Stimulated activated CD8-positive, alpha-beta memory T cell treated with anti-CD3 and anti-CD28 coated beads, Interleukin-2, amount 100 ng/mL, for 1 hour (primary cell): ENCODE measurements at regions not wholly inside any gene's neighbourhood (a gene's known extent, or its start where the extent isn't known, plus 50 kb on each side); places are given as distances from the start of the nearest gene placed in this dataset.

Experiments used
- DNase-seq, 2 donors: peaks; one replicate each; pipeline ENCODE4 v3.0.0-alpha.2; 2020; ENCODE audit warnings: low read depth in 2 of 2

- DNase-seq, result no peak
These were observed 662.5 kb upstream of the TENM4 start for GRCh38 chr11:80103142-80103859.

GRCh38 chr11:80097146-80097545 is 656.3 kb upstream of the TENM4 start:
- DNase-seq, result no peak

GRCh38 chr11:80096736-80097135 is 655.9 kb upstream of the TENM4 start:
- DNase-seq, result no peak

GRCh38 chr11:80086496-80087055 is 645.7 kb upstream of the TENM4 start:
- no peak for DNase-seq

GRCh38 chr11:80085563-80085962 is 644.7 kb upstream of the TENM4 start:
- no peak for DNase-seq

GRCh38 chr11:80084608-80085007 is 643.8 kb upstream of the TENM4 start:
- no peak for DNase-seq

GRCh38 chr11:80083531-80083951 is 642.7 kb upstream of the TENM4 start:
- no peak for DNase-seq

GRCh38 chr11:80082406-80082805 is 641.6 kb upstream of the TENM4 start:
- no peak for DNase-seq

GRCh38 chr11:80077113-80077512 is 636.3 kb upstream of the TENM4 start:
- no peak for DNase-seq

- DNase-seq, result no peak
These were observed 634.0 kb upstream of the TENM4 start for GRCh38 chr11:80074837-80075236.

GRCh38 chr11:80066291-80066690 is 625.5 kb upstream of the TENM4 start:
- no peak for DNase-seq

GRCh38 chr11:80065086-80065485 is 624.3 kb upstream of the TENM4 start:
- no peak for DNase-seq

- no peak for DNase-seq
These were observed 620.2 kb upstream of the TENM4 start for GRCh38 chr11:80061056-80061455.

- DNase-seq, result no peak
These were observed 613.8 kb upstream of the TENM4 start for GRCh38 chr11:80054582-80055165.

GRCh38 chr11:80048513-80048912 is 607.7 kb upstream of the TENM4 start:
- no peak for DNase-seq

- no peak for DNase-seq
These were observed 600.5 kb upstream of the TENM4 start for GRCh38 chr11:80041136-80042000.

GRCh38 chr11:80034801-80035200 is 594.0 kb upstream of the TENM4 start:
- no peak for DNase-seq

- DNase-seq, result no peak
These were observed 590.3 kb upstream of the TENM4 start for GRCh38 chr11:80031014-80031600.

GRCh38 chr11:80028998-80029397 is 588.2 kb upstream of the TENM4 start:
- no peak for DNase-seq

GRCh38 chr11:80024119-80024518 is 583.3 kb upstream of the TENM4 start:
- DNase-seq, result no peak

- no peak for DNase-seq
These were observed 582.6 kb upstream of the TENM4 start for GRCh38 chr11:80023386-80023785.

GRCh38 chr11:80010536-80010935 is 569.7 kb upstream of the TENM4 start:
- DNase-seq, result no peak
